Gastrocnemius medialis (tissue), 4 donors: ENCODE measurements at regions not wholly inside any gene's neighbourhood (a gene's known extent, or its start where the extent isn't known, plus 50 kb on each side); places are given as distances from the start of the nearest gene placed in this dataset.

Experiments
- ATAC-seq, 2 donors: fragments of 150-250 bp; one replicate each; pipeline ENCODE4 v1.9.1; 2016
- DNase-seq, 2 donors: peaks; one replicate each; pipeline ENCODE4 v3.0.0-alpha.2; 2019
- H3K27ac ChIP-seq, 4 donors: fragments of 200-600 bp; sonication (generic); 1 replicate in 1 of 4; 2 replicates in 3 of 4; pipeline ENCODE4 v1.5.1; 2016 to 2018; ENCODE audit warnings: mild to moderate bottlenecking in 2 of 4, moderate library complexity in 1 of 4
- H3K27me3 ChIP-seq, 3 donors: fragments of 200-600 bp; sonication (generic) in 2 of 3; 1 replicate in 1 of 3; 2 replicates in 2 of 3; pipeline versions ENCODE4 v1.5.1 to v1.6.0; 2016 to 2019; ENCODE audit warnings: mild to moderate bottlenecking in 1 of 3, moderate library complexity in 1 of 3
- H3K36me3 ChIP-seq, 2 donors: fragments of 200-600 bp; sonication (generic) in 1 of 2; one replicate each; pipeline ENCODE4 v1.5.1; 2017 to 2018
- H3K4me1 ChIP-seq, 2 donors: fragments of 200-600 bp; sonication (generic) in 1 of 2; one replicate each; pipeline ENCODE4 v1.5.1; 2016 to 2017; ENCODE audit warnings: mild to moderate bottlenecking in 2 of 2
- H3K4me3 ChIP-seq, 4 donors: fragments of 200-600 bp; sonication (generic) in 3 of 4; 1 replicate in 1 of 4; 2 replicates in 3 of 4; pipeline ENCODE4 v1.5.1; 2016 to 2019; ENCODE audit warnings: mild to moderate bottlenecking in 2 of 4
- H3K9me3 ChIP-seq, 3 donors: fragments of 200-600 bp; sonication (generic) in 2 of 3; 1 replicate in 1 of 3; 2 replicates in 2 of 3; pipeline ENCODE4 v1.5.1; 2016 to 2019
- POLR2A ChIP-seq, 2 donors: fragments of 450-650 bp; IDR thresholded peaks; one replicate each; pipeline ENCODE4 v1.6.1; 2017; ENCODE audit warnings: antibody characterized with exemption in 2 of 2, mild to moderate bottlenecking in 2 of 2, moderate library complexity in 2 of 2
- in situ Hi-C, 4 donors: fragments of 200-750 bp; cut with MboI; loops; one replicate each; pipeline versions ENCODE4 v1.15.0 to v1.8.0; 2017; ENCODE audit warnings: low sequenced_read_pairs in 4 of 4
- intact Hi-C: fragments of 100-400 bp; cut with DNase I; formaldehyde crosslinking; loops from one replicate; pipeline ENCODE4 v1.15.1; 2023; ENCODE audit warnings: low total_unique reads
- TF ChIP-seq, protein P1 (sequence below), 5 experiments: fragments of 450-650 bp in 3 of 5; fragments of 200-600 bp in 2 of 5; sonication (generic) in 2 of 5; IDR thresholded peaks in 4 of 5; conservative IDR thresholded peaks in 1 of 5; 1 replicate in 4 of 5; 2 replicates in 1 of 5; pipeline ENCODE4 v1.5.1; 2016 to 2019; ENCODE audit warnings: antibody characterized with exemption in 5 of 5, mild to moderate bottlenecking in 3 of 5, moderate library complexity in 3 of 5

- DNase-seq (no peak), ATAC-seq (no peak)
- no peaks in the 10 kb centered on the region for H3K4me1 ChIP-seq
- intact Hi-C loops (no loop called here), in situ Hi-C loops (no loop called here)
- no peaks in the 10 kb centered on the region for H3K9me3 ChIP-seq
- no peaks in the 10 kb centered on the region for H3K27me3 ChIP-seq
- H3K36me3 ChIP-seq, result no peaks in the 10 kb centered on the region
- TF ChIP-seq, protein P1, sequence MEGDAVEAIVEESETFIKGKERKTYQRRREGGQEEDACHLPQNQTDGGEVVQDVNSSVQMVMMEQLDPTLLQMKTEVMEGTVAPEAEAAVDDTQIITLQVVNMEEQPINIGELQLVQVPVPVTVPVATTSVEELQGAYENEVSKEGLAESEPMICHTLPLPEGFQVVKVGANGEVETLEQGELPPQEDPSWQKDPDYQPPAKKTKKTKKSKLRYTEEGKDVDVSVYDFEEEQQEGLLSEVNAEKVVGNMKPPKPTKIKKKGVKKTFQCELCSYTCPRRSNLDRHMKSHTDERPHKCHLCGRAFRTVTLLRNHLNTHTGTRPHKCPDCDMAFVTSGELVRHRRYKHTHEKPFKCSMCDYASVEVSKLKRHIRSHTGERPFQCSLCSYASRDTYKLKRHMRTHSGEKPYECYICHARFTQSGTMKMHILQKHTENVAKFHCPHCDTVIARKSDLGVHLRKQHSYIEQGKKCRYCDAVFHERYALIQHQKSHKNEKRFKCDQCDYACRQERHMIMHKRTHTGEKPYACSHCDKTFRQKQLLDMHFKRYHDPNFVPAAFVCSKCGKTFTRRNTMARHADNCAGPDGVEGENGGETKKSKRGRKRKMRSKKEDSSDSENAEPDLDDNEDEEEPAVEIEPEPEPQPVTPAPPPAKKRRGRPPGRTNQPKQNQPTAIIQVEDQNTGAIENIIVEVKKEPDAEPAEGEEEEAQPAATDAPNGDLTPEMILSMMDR (IDR thresholded peaks at IDR 0.05 in 4 of 5, conservative IDR thresholded peaks at IDR 0.05 in 1 of 5), result no peak
- TF ChIP-seq POLR2A (IDR thresholded peaks at IDR 0.05), result no peak
- no peak overlapping the region for H3K4me3 ChIP-seq
- no peak overlapping the region for H3K27ac ChIP-seq
Observed at GRCh38 chr16:73732143-73732542, 564.5 kb upstream of the PSMD7 start.

DNA sequence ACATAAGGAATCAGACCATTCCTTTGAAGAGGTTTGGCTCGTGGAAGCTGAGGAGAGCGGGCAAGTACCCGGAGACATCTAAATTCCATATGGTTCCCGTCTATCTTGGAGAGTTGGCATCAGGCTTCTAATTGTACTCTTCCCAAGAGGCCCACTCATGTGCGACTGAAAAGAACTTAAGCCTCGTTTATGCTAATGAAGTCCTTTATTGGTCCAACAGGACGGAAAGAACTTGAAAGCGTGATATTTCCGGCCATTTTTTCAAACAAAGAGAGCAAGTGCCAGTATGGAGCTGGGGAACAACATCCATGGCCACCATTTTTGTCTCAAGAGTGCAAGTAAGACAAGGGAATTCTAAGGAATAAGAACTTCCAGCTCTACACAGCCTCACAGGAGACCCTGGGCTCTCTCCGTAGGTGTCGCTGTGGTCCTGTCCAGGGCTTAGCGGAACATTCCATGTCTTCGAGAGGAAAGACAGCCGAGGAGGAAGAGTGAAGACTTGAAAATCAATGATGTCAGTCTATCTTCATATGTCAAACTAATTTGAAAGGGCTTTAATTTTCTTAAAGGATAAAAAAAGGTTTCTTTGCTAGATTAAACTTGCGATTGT is 566.0 kb upstream of the PSMD7 start:
- ATAC-seq (no peak), DNase-seq (no peak)
- H3K4me1 ChIP-seq, result no peaks in the 10 kb centered on the region
- H3K9me3 ChIP-seq, result no peaks in the 10 kb centered on the region
- H3K27me3 ChIP-seq, result no peaks in the 10 kb centered on the region
- no peaks in the 10 kb centered on the region for H3K36me3 ChIP-seq
- H3K4me3 ChIP-seq, result no peak overlapping the region
- TF ChIP-seq, protein P1 (IDR thresholded peaks at IDR 0.05 in 4 of 5, conservative IDR thresholded peaks at IDR 0.05 in 1 of 5), result no peak
- TF ChIP-seq POLR2A (IDR thresholded peaks at IDR 0.05), result no peak
- intact Hi-C loops (no loop called here), in situ Hi-C loops (no loop called here)
- H3K27ac ChIP-seq, result no peak overlapping the region

DNA sequence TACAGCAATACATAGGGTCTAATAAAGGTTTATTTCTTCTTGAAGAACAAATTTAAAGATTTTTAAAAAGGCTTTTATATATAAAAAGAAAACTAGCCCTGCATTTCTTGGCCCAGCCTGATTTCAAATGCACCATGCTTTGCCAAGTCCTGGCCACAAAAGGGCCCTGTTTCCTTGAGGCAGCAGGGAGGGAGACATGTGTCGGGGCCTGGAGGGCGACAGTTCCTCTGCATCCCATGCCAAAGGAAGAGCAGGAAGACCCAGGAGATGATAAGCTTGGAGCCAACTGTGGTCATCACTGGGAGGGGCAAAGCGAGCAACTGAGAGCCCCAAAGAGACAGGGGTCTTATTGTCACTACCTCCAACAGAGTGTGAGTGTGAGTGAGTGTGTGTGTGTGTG is 571.5 kb upstream of the PSMD7 start:
- H3K36me3 ChIP-seq, result no peaks in the 10 kb centered on the region
- H3K27ac ChIP-seq, result no peak overlapping the region
- H3K9me3 ChIP-seq, result no peaks in the 10 kb centered on the region
- H3K4me1 ChIP-seq, result no peaks in the 10 kb centered on the region
- TF ChIP-seq POLR2A (IDR thresholded peaks at IDR 0.05), result no peak
- in situ Hi-C loops, result no loop called here
- intact Hi-C loops, result no loop called here
- no peak for DNase-seq
- no peak for ATAC-seq
- no peaks in the 10 kb centered on the region for H3K27me3 ChIP-seq
- H3K4me3 ChIP-seq, result no peak overlapping the region

DNA sequence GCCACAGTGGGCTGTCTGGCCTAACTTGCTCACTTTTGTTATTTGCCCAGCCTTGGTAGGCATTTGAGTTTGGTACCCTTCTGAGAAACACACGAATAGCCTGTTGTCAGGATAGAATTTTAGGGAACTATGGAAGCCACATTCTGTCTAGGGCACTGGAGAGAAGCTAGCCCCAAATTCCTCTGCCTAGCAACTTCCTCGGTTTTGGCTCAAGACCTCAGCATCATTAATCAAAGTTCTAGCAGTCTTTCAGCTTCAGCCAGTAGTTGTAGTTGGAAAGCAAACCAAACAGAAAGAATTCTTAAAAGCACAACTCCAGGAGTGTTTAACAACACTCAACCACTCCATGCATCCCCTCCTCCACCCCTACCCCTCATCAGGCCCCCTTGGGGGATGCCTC is 572.1 kb upstream of the PSMD7 start:
- DNase-seq, result no peak
- no peak for ATAC-seq
- TF ChIP-seq, protein P1 (IDR thresholded peaks at IDR 0.05 in 4 of 5, conservative IDR thresholded peaks at IDR 0.05 in 1 of 5), result no peak
- no peak for TF ChIP-seq POLR2A (IDR thresholded peaks at IDR 0.05)
- in situ Hi-C loops, result loop anchor here in 1 of 4 donors (25.0 kb wide), 1 partner anchor 163 kb away; no protein-coding TSS in a partner anchor
- Histone ChIP-seq H3K36me3 (no peaks in the 10 kb centered on the region), H3K9me3 (no peaks in the 10 kb centered on the region), H3K27me3 (no peaks in the 10 kb centered on the region), H3K4me3 (no peak overlapping the region), H3K27ac (no peak overlapping the region), H3K4me1 (no peaks in the 10 kb centered on the region)
- intact Hi-C loops, result no loop called here

GRCh38 chr16:73717266-73717974 is 579.2 kb upstream of the PSMD7 start:
- H3K4me3 ChIP-seq, result no peak overlapping the region
- no peaks in the 10 kb centered on the region for H3K4me1 ChIP-seq
- no peak for DNase-seq
- TF ChIP-seq, protein P1 (IDR thresholded peaks at IDR 0.05 in 4 of 5, conservative IDR thresholded peaks at IDR 0.05 in 1 of 5), result no peak
- no peak for TF ChIP-seq POLR2A (IDR thresholded peaks at IDR 0.05)
- no peak overlapping the region for H3K27ac ChIP-seq
- no peak for ATAC-seq
- no peaks in the 10 kb centered on the region for H3K36me3 ChIP-seq
- in situ Hi-C loops (loop anchor here in 1 of 4 donors (25.0 kb wide), 1 partner anchor 170 kb away; no protein-coding TSS in a partner anchor), intact Hi-C loops (no loop called here)
- no peaks in the 10 kb centered on the region for H3K9me3 ChIP-seq
- no peaks in the 10 kb centered on the region for H3K27me3 ChIP-seq
